ENCODE measurements at regions not wholly inside any gene's neighbourhood (a gene's known extent, or its start where the extent isn't known, plus 50 kb on each side); places are given as distances from the start of the nearest gene placed in this dataset.

GRCh38 chr5:81866994-81867393 is 104.8 kb upstream of the ATG10 start:
- TF ChIP-seq CTCF (IDR thresholded peaks at IDR 0.05; ENCODE audit: insufficient read depth, low read length) (no peak), POLR2AphosphoS5 (IDR thresholded peaks at IDR 0.05; ENCODE audit: low read depth) (no peak), GABPA (IDR thresholded peaks at IDR 0.05; ENCODE audit: low read depth) (no peak)
